GM23338 (cell line): ENCODE measurements at regions not wholly inside any gene's neighbourhood (a gene's known extent, or its start where the extent isn't known, plus 50 kb on each side); places are given as distances from the start of the nearest gene placed in this dataset.

Experiments used
- ATAC-seq: fragments of 200-7000 bp; cut with Tn5 transposase; 3 replicates; pipeline ENCODE4 v1.9.1; 2020
- DNase-seq: peaks from one replicate; pipeline ENCODE4 v3.0.0-alpha.2; 2015; ENCODE audit warnings: low spot score
- H2AFZ ChIP-seq: fragments of 200-600 bp; sonication (generic); 2 replicates; pipeline ENCODE4 v1.8.0; 2016; ENCODE audit warnings: antibody characterized with exemption, mild to moderate bottlenecking, moderate library complexity
- H3F3A ChIP-seq: fragments of 200-600 bp; sonication (generic); replicated peaks from 2 replicates; pipeline ENCODE4 v1.8.0; 2017; ENCODE audit warnings: antibody characterized with exemption, mixed run types, low read depth
- H3K27ac ChIP-seq: fragments of 200-600 bp; sonication (generic); 2 replicates; pipeline ENCODE4 v1.6.1; 2016; ENCODE audit warnings: low read depth
- H3K27me3 ChIP-seq: fragments of 200-600 bp; sonication (generic); 2 replicates; pipeline ENCODE4 v1.8.0; 2016; ENCODE audit warnings: mild to moderate bottlenecking, mixed run types, moderate library complexity; ENCODE audit not compliant: insufficient read depth
- H3K36me3 ChIP-seq: fragments of 200-600 bp; sonication (generic); 2 replicates; pipeline ENCODE4 v1.8.0; 2016; ENCODE audit warnings: mild to moderate bottlenecking; ENCODE audit not compliant: insufficient read depth
- H3K4me1 ChIP-seq: fragments of 200-600 bp; sonication (generic); 2 replicates; pipeline ENCODE4 v1.8.0; 2016; ENCODE audit warnings: mild to moderate bottlenecking, moderate library complexity; ENCODE audit not compliant: insufficient read depth
- H3K4me2 ChIP-seq: fragments of 200-600 bp; sonication (generic); 2 replicates; pipeline ENCODE4 v1.7.1; 2017; ENCODE audit warnings: mixed run types
- H3K4me3 ChIP-seq: fragments of 200-600 bp; sonication (generic); 2 replicates; pipeline ENCODE4 v1.6.1; 2016; ENCODE audit warnings: mixed run types
- H3K79me2 ChIP-seq: fragments of 200-600 bp; sonication (generic); replicated peaks from 2 replicates; pipeline ENCODE4 v1.8.0; 2017; ENCODE audit warnings: mild to moderate bottlenecking; ENCODE audit not compliant: insufficient read depth
- H3K9me2 ChIP-seq: fragments of 200-600 bp; sonication (generic); 2 replicates; pipeline ENCODE4 v1.8.0; 2017; ENCODE audit not compliant: insufficient read depth
- H4K20me1 ChIP-seq: fragments of 200-600 bp; sonication (generic); replicated peaks from 2 replicates; pipeline ENCODE4 v1.8.0; 2017; ENCODE audit warnings: mild to moderate bottlenecking; ENCODE audit not compliant: insufficient read depth
- H3K27ac Mint-ChIP-seq: 2 replicates; pipeline ENCODE4 v1.8.0; 2020; ENCODE audit warnings: inconsistent platforms, mild to moderate bottlenecking, moderate library complexity, mixed read lengths
- H3K27me3 Mint-ChIP-seq: 3 replicates; pipeline ENCODE4 v1.8.0; 2022; ENCODE audit warnings: low read depth, mild to moderate bottlenecking, moderate library complexity, mixed read lengths, inconsistent platforms; ENCODE audit not compliant: insufficient read depth, poor library complexity
- H3K36me3 Mint-ChIP-seq: 3 replicates; pipeline ENCODE4 v1.8.0; 2021; ENCODE audit warnings: low read depth, mild to moderate bottlenecking, inconsistent platforms, moderate library complexity, mixed read lengths
- H3K4me1 Mint-ChIP-seq: 3 replicates; pipeline ENCODE4 v1.8.0; 2020; ENCODE audit warnings: mild to moderate bottlenecking, inconsistent platforms, mixed read lengths
- H3K4me3 Mint-ChIP-seq: 3 replicates; pipeline ENCODE4 v1.8.0; 2021; ENCODE audit warnings: moderate library complexity, mild to moderate bottlenecking, inconsistent platforms, mixed read lengths
- H3K9me3 Mint-ChIP-seq: 3 replicates; pipeline ENCODE4 v1.8.0; 2020; ENCODE audit warnings: moderate library complexity, mild to moderate bottlenecking, inconsistent platforms, mixed read lengths
- CREB1 ChIP-seq: fragments of 250-450 bp; sonication (Bioruptor Pico); IDR thresholded peaks from 2 replicates; pipeline ENCODE4 v1.5.0; 2020; ENCODE audit warnings: low read depth, mild to moderate bottlenecking, moderate library complexity
- CTCF ChIP-seq, 2 experiments: fragments of 200-600 bp in 1 of 2; sonication (generic) in 1 of 2; conservative IDR thresholded peaks; 2 replicates each; pipeline versions ENCODE4 v1.5.1 to v1.6.1; 2016 to 2017; ENCODE audit warnings: antibody characterized with exemption in 2 of 2, low read depth in 2 of 2, mild to moderate bottlenecking in 2 of 2, moderate library complexity in 1 of 2
- EZH2phosphoT487 ChIP-seq: fragments of 200-600 bp; sonication (generic); IDR thresholded peaks from one replicate; pipeline ENCODE4 v1.8.1; 2018; ENCODE audit warnings: antibody characterized with exemption; ENCODE audit not compliant: unreplicated experiment
- JUNB ChIP-seq: IDR thresholded peaks from one replicate; pipeline ENCODE4 v1.6.1; 2016; ENCODE audit warnings: antibody characterized with exemption; ENCODE audit not compliant: unreplicated experiment
- POLR2AphosphoS5 ChIP-seq: IDR thresholded peaks from 2 replicates; pipeline ENCODE4 v1.6.1; 2016; ENCODE audit warnings: antibody characterized with exemption, low read depth
- STAT1 ChIP-seq: IDR thresholded peaks from one replicate; pipeline ENCODE4 v1.6.1; 2016; ENCODE audit warnings: antibody characterized with exemption; ENCODE audit not compliant: unreplicated experiment
- ZNF114 ChIP-seq: fragments of 250-450 bp; sonication (Bioruptor Pico); IDR thresholded peaks from 2 replicates; pipeline ENCODE4 v1.5.0; 2020; ENCODE audit warnings: mild to moderate bottlenecking, moderate library complexity
- ZNF462 ChIP-seq: fragments of 250-450 bp; sonication (Bioruptor Pico); IDR thresholded peaks from 2 replicates; pipeline ENCODE4 v1.5.0; 2020; ENCODE audit warnings: mild to moderate bottlenecking, moderate library complexity
- TF ChIP-seq, protein P1 (sequence below): IDR thresholded peaks from one replicate; pipeline ENCODE4 v1.6.1; 2018; ENCODE audit warnings: antibody characterized with exemption; ENCODE audit not compliant: unreplicated experiment
- TF ChIP-seq, protein P2 (sequence below): IDR thresholded peaks from 2 replicates; pipeline ENCODE4 v1.6.1; 2016; ENCODE audit warnings: antibody characterized with exemption

DNA sequence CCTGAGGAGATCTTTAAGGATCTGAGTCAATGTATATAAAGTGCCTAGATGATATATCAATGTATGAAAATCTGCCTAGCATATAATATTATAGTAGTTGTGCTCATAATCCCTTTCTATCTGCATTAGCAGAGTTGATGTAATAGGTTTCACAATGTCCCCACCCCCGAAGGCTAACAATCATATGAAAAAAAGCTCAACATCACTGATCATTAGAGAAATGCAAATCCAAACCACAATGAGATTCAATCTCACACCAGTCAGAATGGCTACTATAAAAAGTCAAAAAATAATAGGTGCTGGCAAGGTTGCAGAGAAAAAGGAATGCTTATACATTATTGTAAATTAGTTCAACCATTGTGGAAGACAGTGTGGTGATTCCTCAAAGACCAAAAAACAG, 147.8 kb upstream of the DPT start:
- Histone ChIP-seq H3K4me3 (no peak overlapping the region), H3K27ac (no peak overlapping the region), H3K4me2 (no peak overlapping the region), H3K4me1 (peaks cover under 1% of the 10 kb centered on the region; the same call in 1 of the 2 replicates), H3K27me3 (no peaks in the 10 kb centered on the region), H3K9me2 (0 out of 2 replicates have a peak, but pooled peaks cover 2% of the 10 kb centered on the region), H3K36me3 (no peaks in the 10 kb centered on the region), H2AFZ (no peak overlapping the region), H3F3A (no peaks in the 10 kb centered on the region), H3K79me2 (no peaks in the 10 kb centered on the region), H4K20me1 (no peaks in the 10 kb centered on the region)
- TF ChIP-seq EZH2phosphoT487 = no peak
- no peak for TF ChIP-seq ZNF114
- TF ChIP-seq POLR2AphosphoS5 = no peak
- TF ChIP-seq JUNB = no peak
- TF ChIP-seq, protein P1, sequence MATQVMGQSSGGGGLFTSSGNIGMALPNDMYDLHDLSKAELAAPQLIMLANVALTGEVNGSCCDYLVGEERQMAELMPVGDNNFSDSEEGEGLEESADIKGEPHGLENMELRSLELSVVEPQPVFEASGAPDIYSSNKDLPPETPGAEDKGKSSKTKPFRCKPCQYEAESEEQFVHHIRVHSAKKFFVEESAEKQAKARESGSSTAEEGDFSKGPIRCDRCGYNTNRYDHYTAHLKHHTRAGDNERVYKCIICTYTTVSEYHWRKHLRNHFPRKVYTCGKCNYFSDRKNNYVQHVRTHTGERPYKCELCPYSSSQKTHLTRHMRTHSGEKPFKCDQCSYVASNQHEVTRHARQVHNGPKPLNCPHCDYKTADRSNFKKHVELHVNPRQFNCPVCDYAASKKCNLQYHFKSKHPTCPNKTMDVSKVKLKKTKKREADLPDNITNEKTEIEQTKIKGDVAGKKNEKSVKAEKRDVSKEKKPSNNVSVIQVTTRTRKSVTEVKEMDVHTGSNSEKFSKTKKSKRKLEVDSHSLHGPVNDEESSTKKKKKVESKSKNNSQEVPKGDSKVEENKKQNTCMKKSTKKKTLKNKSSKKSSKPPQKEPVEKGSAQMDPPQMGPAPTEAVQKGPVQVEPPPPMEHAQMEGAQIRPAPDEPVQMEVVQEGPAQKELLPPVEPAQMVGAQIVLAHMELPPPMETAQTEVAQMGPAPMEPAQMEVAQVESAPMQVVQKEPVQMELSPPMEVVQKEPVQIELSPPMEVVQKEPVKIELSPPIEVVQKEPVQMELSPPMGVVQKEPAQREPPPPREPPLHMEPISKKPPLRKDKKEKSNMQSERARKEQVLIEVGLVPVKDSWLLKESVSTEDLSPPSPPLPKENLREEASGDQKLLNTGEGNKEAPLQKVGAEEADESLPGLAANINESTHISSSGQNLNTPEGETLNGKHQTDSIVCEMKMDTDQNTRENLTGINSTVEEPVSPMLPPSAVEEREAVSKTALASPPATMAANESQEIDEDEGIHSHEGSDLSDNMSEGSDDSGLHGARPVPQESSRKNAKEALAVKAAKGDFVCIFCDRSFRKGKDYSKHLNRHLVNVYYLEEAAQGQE = no peak
- no peak for TF ChIP-seq CREB1 (CRISPR knock-in tag)
- TF ChIP-seq STAT1 = no peak
- no peak for TF ChIP-seq ZNF462 (CRISPR knock-in tag)
- TF ChIP-seq CTCF (conservative IDR thresholded peaks at IDR 0.05; ENCODE audit: low read depth in 2 of 2) = no peak
- TF ChIP-seq, protein P2, sequence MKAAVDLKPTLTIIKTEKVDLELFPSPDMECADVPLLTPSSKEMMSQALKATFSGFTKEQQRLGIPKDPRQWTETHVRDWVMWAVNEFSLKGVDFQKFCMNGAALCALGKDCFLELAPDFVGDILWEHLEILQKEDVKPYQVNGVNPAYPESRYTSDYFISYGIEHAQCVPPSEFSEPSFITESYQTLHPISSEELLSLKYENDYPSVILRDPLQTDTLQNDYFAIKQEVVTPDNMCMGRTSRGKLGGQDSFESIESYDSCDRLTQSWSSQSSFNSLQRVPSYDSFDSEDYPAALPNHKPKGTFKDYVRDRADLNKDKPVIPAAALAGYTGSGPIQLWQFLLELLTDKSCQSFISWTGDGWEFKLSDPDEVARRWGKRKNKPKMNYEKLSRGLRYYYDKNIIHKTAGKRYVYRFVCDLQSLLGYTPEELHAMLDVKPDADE = no peak
- H3K4me3 Mint-ChIP-seq = no peak overlapping the region
- H3K4me1 Mint-ChIP-seq = peaks cover 11% of the 10 kb centered on the region
- ATAC-seq (no peak), DNase-seq (no peak)
- H3K9me3 Mint-ChIP-seq = no peaks in the 10 kb centered on the region
- no peaks in the 10 kb centered on the region for H3K27me3 Mint-ChIP-seq
- no peaks in the 10 kb centered on the region; the same call in 2 of the 3 replicates for H3K36me3 Mint-ChIP-seq
- no peak overlapping the region for H3K27ac Mint-ChIP-seq
